ENCODE measurements at regions not wholly inside any gene's neighbourhood (a gene's known extent, or its start where the extent isn't known, plus 50 kb on each side); places are given as distances from the start of the nearest gene placed in this dataset.
"Not testable (repeated sequence)": the region's sequence is repeated elsewhere in the genome, so short reads cannot be mapped to it uniquely, and the experiment has no call there.

- no peak for DNase-seq
Measured at GRCh38 chr1:60886090-60886489, 196.3 kb upstream of the NFIA start.

DNA sequence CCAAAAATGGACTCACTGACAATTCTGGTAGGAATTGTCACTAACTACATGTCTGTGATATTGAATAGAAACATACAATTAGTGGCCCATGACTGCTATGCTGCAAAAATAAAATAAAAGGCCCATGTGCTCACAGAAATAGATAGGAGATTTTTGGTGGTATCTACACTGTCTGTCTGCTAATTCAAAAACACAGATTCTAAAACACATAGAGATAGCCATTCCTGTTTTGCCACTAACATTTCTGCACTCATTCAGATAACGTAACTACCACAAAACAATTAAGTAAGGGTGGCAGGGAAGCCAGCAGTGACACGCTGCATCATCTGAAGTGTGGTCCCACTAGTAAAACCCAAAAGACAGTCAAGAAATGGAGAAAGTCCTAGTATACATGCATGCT is 202.2 kb upstream of the NFIA start:
- DNase-seq = no peak

- no peak for DNase-seq
Measured at GRCh38 chr1:60878323-60878722, 204.0 kb upstream of the NFIA start.

GRCh38 chr1:60877376-60877775 is 205.0 kb upstream of the NFIA start:
- DNase-seq = no peak

- no peak for DNase-seq
Measured at GRCh38 chr1:60876952-60877351, 205.4 kb upstream of the NFIA start.

DNA sequence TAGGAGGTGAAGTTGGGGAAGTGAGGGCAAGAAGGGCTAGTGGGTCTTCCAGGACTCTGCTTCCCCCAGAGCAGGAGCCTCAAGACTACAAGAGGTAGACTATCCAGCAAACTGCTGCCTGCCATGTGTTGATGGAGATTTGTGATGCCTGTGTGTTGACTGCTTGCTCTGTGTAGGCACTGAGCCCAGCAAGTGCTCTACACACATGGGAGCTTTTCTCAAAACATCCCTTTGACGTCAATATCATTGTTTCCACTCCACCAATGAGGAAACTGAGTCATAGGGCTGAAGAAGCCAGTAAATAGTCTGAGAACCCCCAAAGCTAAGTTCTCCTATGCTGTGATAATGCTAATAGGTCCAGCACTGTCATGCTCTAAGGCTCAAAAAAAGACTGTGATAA is 207.2 kb upstream of the NFIA start:
- DNase-seq = no peak

GRCh38 chr1:60874718-60875117 is 207.6 kb upstream of the NFIA start:
- no peak for DNase-seq

- not testable (repeated sequence) for DNase-seq
Measured at GRCh38 chr1:60873396-60873795, 209.0 kb upstream of the NFIA start.

GRCh38 chr1:60872426-60873054 is 209.8 kb upstream of the NFIA start:
- no peak for DNase-seq

GRCh38 chr1:60870269-60870865 is 212.0 kb upstream of the NFIA start:
- DNase-seq = no peak

DNA sequence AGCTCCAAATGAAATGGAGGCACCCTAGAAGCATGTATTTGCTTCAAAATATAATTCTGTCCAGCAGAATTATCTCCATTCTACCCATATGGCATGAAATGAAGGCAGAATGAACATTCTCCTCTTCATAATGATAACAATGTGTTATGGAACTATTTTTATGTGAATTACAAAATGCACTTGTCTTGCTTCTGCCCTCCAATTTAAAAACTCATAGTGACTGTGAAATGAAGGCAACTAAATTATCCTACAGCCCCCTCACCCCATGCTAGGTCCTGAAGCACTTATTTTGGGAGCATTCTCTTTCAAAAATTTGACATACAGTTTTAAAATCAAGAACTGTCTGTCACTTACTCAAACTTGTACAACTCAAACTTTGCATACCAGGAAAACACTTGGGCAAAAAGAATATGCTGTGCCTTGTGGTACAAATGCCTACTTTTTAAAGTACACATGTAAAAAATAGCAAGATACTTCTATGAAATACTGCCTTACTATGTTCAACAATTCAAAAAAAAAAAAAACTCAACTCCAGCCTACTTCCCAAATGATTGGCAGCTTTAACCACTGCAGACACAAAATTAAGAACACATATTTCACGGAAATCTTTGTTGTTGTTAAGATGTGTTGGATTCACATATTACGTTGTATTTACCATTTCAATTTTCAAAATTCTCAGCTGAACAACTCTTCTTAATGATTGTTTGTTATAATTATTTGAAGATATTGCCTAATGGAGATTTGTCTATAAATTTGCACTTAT is 213.3 kb upstream of the NFIA start:
- no peak for DNase-seq

DNA sequence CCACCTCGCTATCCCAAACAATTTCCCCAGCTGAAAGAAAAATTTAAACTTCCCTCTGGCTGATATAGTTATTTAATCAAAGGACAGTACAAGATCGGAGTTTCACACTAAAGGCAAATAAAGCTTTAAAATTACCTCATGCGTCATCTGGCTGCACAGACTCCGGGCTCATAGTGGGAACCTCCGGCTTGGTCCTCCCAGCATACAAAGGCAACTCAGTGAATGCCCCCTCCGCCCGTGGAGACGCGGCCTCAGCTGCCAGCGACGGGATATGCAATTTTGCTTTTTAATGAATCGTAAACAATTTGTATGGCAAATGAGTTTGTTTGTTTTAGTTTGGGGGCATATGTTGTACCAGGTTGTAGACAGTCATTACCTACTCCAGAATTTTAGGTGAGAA is 214.6 kb upstream of the NFIA start:
- DNase-seq = no peak

DNA sequence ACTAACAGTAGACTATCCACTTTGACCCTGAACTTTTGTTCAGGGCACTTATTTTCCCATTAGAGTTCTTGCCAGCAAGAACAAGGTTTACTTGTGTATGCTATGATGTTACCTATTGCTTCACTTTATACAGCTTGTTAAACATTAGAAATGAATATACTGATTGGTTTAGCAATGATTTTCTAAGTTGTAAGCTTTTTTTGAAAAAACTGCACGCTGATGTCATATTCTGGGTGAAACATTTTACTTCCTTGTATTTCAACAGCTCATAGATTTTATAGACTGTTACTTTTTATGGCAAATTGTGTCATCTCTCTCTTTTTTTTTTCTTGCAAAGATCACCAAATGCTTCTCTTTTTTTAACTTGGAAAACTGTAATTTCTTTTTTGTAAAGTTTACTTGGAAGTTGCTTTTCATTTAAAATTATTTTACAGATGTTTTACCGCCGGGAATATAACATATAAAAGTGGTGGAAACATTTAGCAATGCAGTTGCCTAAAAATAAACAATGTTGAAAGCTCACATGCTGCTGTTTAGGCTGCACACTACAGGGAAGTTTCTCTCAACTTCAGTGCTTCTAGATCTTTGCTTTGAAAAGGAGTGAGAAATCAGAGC is 215.3 kb upstream of the NFIA start:
- DNase-seq = no peak

GRCh38 chr1:60866226-60866900 is 216.0 kb upstream of the NFIA start:
- no peak for DNase-seq

DNA sequence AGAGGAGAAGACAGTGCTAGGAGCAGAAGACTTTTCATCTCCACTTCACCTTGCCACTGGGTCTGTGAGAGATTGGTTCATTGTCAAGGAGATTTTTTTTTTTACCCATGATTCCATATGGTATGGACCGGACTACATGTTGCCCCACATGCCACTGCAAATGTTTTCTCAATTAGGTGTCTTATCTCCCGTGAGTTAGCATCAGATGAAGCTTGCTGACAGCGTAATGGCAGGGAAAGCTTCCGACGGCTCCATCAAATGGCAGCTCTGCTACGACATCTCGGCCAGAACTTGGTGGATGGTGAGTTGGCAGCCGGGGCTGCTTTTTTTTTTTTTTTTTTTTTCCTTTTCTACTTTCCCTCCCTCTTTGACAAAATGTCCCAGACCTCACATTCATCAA is 217.2 kb upstream of the NFIA start:
- no peak for DNase-seq

DNA sequence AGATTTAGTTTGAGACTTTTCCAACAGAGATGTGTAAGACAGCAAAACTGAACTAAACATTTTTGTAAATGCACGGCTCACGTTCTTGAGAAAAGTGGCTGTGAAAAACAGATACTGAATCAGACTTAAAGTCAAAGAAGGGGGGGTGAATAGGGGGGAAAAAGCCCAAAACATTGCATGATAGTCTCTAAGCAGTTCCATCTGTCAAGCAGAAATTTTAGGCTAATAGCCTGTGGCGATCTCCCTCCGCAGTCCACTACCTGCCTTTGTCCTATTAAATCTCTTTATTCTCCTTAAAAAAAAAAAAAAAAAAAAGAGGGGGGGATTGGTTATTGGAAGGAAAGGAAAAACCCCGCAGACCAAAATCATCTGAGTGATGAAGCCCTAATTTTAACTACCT is 217.6 kb upstream of the NFIA start:
- no peak for DNase-seq

- DNase-seq = no peak
Measured at GRCh38 chr1:60863131-60863530, 219.2 kb upstream of the NFIA start.

DNA sequence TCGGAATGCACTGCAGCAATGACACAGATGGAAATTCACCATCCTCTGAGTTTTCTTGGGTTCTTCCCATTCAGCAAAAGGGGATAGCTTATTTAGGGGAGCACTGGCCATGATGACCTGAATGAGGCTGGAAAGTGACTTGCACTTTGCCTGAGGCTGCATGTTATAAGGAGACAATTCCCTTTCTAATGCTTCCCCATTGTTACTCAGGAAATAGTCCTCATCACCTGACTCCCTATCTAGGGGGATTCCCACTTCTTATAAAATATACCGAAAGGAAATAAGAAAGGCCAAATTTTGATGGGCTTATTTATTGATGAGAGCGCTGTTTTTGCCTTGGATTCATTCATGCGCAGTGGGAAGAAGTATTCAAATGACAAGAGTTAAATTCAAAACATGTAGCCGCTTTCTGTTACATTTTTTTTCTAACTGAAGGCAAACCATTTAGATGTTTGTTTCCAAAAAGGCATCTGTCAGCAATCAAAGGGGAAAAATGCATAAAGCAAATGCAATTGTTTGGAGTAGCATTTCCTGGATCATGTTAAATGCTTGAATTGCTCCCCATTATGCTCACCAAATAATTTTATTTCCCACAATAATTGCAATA is 220.3 kb upstream of the NFIA start:
- DNase-seq = no peak

DNA sequence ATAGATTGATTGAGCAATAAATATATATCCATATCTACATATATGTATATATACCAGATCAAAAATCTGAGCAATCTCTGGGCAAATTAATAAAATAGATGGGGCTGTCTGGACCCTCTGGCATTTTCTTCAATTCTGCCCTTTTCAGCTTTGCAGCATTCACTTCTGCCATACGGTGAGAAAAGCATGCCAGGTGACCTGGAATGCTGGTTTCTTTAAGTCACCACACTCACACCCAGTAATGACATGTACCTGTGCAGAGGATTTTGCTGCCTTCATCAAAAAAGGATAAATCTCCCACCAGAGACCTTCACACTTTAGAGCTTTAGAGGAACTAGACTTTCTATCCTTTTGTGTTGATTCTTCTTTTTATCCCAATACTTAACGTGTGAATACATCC is 223.2 kb upstream of the NFIA start:
- DNase-seq = no peak

GRCh38 chr1:60857851-60858250 is 224.5 kb upstream of the NFIA start:
- DNase-seq = no peak

DNA sequence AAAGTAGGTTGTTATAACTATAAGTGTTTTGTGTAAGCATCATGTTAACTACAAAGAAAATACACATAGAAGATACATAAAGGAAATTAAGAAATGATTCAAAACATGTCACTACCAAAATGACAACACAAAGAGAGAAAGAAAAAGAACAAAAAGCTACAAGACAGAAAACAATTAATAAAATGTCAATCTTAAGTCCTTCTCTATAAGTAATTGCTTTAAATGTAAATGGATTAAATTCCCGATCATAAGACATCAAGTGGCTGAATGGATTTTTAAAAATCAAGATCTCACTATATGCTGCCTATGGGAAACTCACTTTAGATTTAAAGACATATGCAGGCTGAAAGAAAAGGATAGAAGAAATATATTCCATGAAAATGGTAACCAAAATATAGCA is 232.3 kb upstream of the NFIA start:
- DNase-seq = no peak

- no peak for DNase-seq
Measured at GRCh38 chr1:60849401-60849800, 233.0 kb upstream of the NFIA start.

GRCh38 chr1:60848583-60849188 is 233.7 kb upstream of the NFIA start:
- no peak for DNase-seq

Measured in left hindlimb (tissue), 1 donor.